IMR-90 (cell line): ENCODE measurements at regions not wholly inside any gene's neighbourhood (a gene's known extent, or its start where the extent isn't known, plus 50 kb on each side); places are given as distances from the start of the nearest gene placed in this dataset.

Experiments used
- ATAC-seq: fragments of 200-7000 bp; cut with Tn5 transposase; 2 replicates; pipeline ENCODE4 v1.9.1; 2020; ENCODE audit warnings: low read depth, mild to moderate bottlenecking, moderate library complexity
- BruUV-seq: library from RNA; stranded (reverse); fragments of 400-500 nt; replicated peaks from 2 replicates; lab custom pipeline; 2021; lab: Mats Ljungman, UMichigan
- CTCF ChIA-PET: fragments of 300-600 bp; formaldehyde crosslinking; extraction: SDS; loops from one replicate; lab custom pipeline; 2021; ENCODE audit warnings: antibody characterized with exemption; lab: Yijun Ruan, JAX
- POLR2A ChIA-PET: fragments of 300-600 bp; sonication (Branson Sonifier 250); formaldehyde crosslinking; loops from one replicate; lab custom pipeline; 2022; ENCODE audit warnings: antibody characterized with exemption; ENCODE audit not compliant: unreplicated experiment; lab: Charles Lee
- DNase-seq: peaks from one replicate; pipeline ENCODE4 v3.0.0; 2013
- H2AFZ ChIP-seq: replicated peaks from 2 replicates; pipeline ENCODE3; 2013; ENCODE audit warnings: low read length, mild to moderate bottlenecking; ENCODE audit not compliant: poor library complexity
- H2AK5ac ChIP-seq: 2 replicates; pipeline ENCODE4 v1.6.1; 2013; ENCODE audit warnings: low read depth, low read length, inconsistent platforms
- H2AK9ac ChIP-seq: replicated peaks from 2 replicates; pipeline ENCODE3; 2013; ENCODE audit warnings: mild to moderate bottlenecking, low read depth, low read length, moderate library complexity; ENCODE audit not compliant: poor library complexity
- H2BK120ac ChIP-seq: 2 replicates; pipeline ENCODE4 v1.6.1; 2013; ENCODE audit warnings: low read depth, low read length, inconsistent platforms
- H2BK15ac ChIP-seq: 3 replicates; pipeline ENCODE4 v1.6.1; 2013; ENCODE audit warnings: low read depth, low read length, inconsistent platforms
- H2BK20ac ChIP-seq: 2 replicates; pipeline ENCODE4 v1.6.1; 2013; ENCODE audit warnings: low read depth, mild to moderate bottlenecking, inconsistent platforms, low read length, moderate library complexity
- H2BK5ac ChIP-seq: 2 replicates; pipeline ENCODE4 v1.6.1; 2013; ENCODE audit warnings: mild to moderate bottlenecking, low read depth, low read length, inconsistent platforms; ENCODE audit not compliant: poor library complexity, severe bottlenecking
- H3K14ac ChIP-seq: replicated peaks from 2 replicates; pipeline ENCODE4 v1.6.1; 2013; ENCODE audit warnings: low read depth, low read length, inconsistent platforms
- H3K18ac ChIP-seq: 2 replicates; pipeline ENCODE4 v1.6.1; 2013; ENCODE audit warnings: low read depth, low read length, control low read depth
- H3K23ac ChIP-seq: 2 replicates; pipeline ENCODE4 v1.6.1; 2013; ENCODE audit warnings: low read depth, low read length, inconsistent platforms
- H3K27ac ChIP-seq: 2 replicates; pipeline ENCODE4 v1.5.1; 2013; ENCODE audit warnings: mild to moderate bottlenecking, control low read depth, low read length; ENCODE audit not compliant: insufficient read depth
- H3K27me3 ChIP-seq: 2 replicates; pipeline ENCODE4 v1.6.1; 2013; ENCODE audit warnings: low read length; ENCODE audit not compliant: control insufficient read depth, insufficient read depth
- H3K36me3 ChIP-seq: 2 replicates; pipeline ENCODE4 v1.6.1; 2013; ENCODE audit warnings: low read length, mixed read lengths; ENCODE audit not compliant: control insufficient read depth, insufficient read depth
- H3K4ac ChIP-seq: 2 replicates; pipeline ENCODE4 v1.6.1; 2013; ENCODE audit warnings: low read depth, low read length, inconsistent platforms
- H3K4me1 ChIP-seq: 2 replicates; pipeline ENCODE4 v1.6.1; 2013; ENCODE audit warnings: low read length, mixed read lengths; ENCODE audit not compliant: control insufficient read depth, insufficient read depth
- H3K4me2 ChIP-seq: 2 replicates; pipeline ENCODE4 v1.6.1; 2013; ENCODE audit warnings: low read depth, mild to moderate bottlenecking, control low read depth, low read length, moderate library complexity
- H3K4me3 ChIP-seq: 2 replicates; pipeline ENCODE4 v1.5.1; 2013; ENCODE audit warnings: low read depth, mild to moderate bottlenecking, control low read depth, low read length, moderate library complexity; ENCODE audit not compliant: insufficient read depth
- H3K56ac ChIP-seq: 2 replicates; pipeline ENCODE4 v1.6.1; 2013; ENCODE audit warnings: low read length, inconsistent platforms; ENCODE audit not compliant: insufficient read depth; ENCODE audit errors: extremely low read depth
- H3K79me1 ChIP-seq, 2 experiments: 2 replicates each; pipeline ENCODE4 v1.6.1; 2013; ENCODE audit warnings: low read length in 2 of 2, inconsistent platforms in 1 of 2, low read depth in 1 of 2
- H3K9ac ChIP-seq: 2 replicates; pipeline ENCODE4 v1.6.1; 2013; ENCODE audit warnings: low read depth, low read length, control low read depth
- H3K9me1 ChIP-seq: 2 replicates; pipeline ENCODE4 v1.6.1; 2013; ENCODE audit warnings: low read length, inconsistent platforms; ENCODE audit not compliant: insufficient read depth
- H3K9me3 ChIP-seq: 2 replicates; pipeline ENCODE4 v1.6.1; 2013; ENCODE audit warnings: low read length; ENCODE audit not compliant: control insufficient read depth, insufficient read depth
- H4K20me1 ChIP-seq: 2 replicates; pipeline ENCODE4 v1.6.1; 2013; ENCODE audit warnings: low read length, inconsistent platforms; ENCODE audit not compliant: insufficient read depth
- H4K5ac ChIP-seq: 2 replicates; pipeline ENCODE4 v1.6.1; 2013; ENCODE audit warnings: mild to moderate bottlenecking, low read depth, low read length, control low read depth
- H4K8ac ChIP-seq, 2 experiments: 2 replicates each; pipeline ENCODE4 v1.6.1; 2013; ENCODE audit warnings: low read depth in 2 of 2, low read length in 2 of 2, control low read depth in 1 of 2, inconsistent platforms in 1 of 2
- H4K91ac ChIP-seq: 2 replicates; pipeline ENCODE4 v1.6.1; 2013; ENCODE audit warnings: low read depth, low read length, inconsistent platforms; ENCODE audit not compliant: insufficient read depth
- MAZ ChIP-seq: IDR thresholded peaks from 2 replicates; pipeline ENCODE4 v1.6.1; 2012; ENCODE audit warnings: low read depth, mild to moderate bottlenecking, low read length, improper control_type of control experiment, moderate library complexity, borderline replicate concordance
- RAD21 ChIP-seq: IDR thresholded peaks from 2 replicates; pipeline ENCODE4 v1.6.1; 2012; ENCODE audit warnings: low read length, improper control_type of control experiment
- RCOR1 ChIP-seq: IDR thresholded peaks from 2 replicates; pipeline ENCODE4 v1.6.1; 2012; ENCODE audit warnings: mild to moderate bottlenecking, low read length, improper control_type of control experiment; ENCODE audit not compliant: insufficient replicate concordance
- RFX5 ChIP-seq: IDR thresholded peaks from 2 replicates; pipeline ENCODE4 v1.8.0; 2012; ENCODE audit warnings: low read depth, mild to moderate bottlenecking, low read length, moderate library complexity
- WGBS, 2 experiments: methylation state at CpG; one replicate each; pipeline versions ENCODE4 v1.1.5 to v1.1.7; 2013; ENCODE audit warnings: missing lambda C conversion rate in 2 of 2; ENCODE audit not compliant: insufficient read length in 1 of 2; ENCODE audit errors: extremely low coverage in 2 of 2; 5-methylcytosine and 5-hydroxymethylcytosine counted together
- dilution Hi-C: fragments of 300-500 bp; cut with HindIII; formaldehyde crosslinking; loops from one replicate; pipeline ENCODE4 v1.14.3; 2018; ENCODE audit warnings: low sequenced_read_pairs; ENCODE audit not compliant: unreplicated experiment
- in situ Hi-C: fragments of 300-500 bp; cut with MboI; formaldehyde crosslinking; loops from 3 replicates; pipeline ENCODE4 v1.14.3; 2019; ENCODE audit warnings: low sequenced_read_pairs, inconsistent platforms, mixed read lengths
- intact Hi-C: fragments of 100-400 bp; cut with micrococcal nuclease; formaldehyde crosslinking; loops from 2 replicates; pipeline ENCODE4 v1.10.0; 2022

DNA sequence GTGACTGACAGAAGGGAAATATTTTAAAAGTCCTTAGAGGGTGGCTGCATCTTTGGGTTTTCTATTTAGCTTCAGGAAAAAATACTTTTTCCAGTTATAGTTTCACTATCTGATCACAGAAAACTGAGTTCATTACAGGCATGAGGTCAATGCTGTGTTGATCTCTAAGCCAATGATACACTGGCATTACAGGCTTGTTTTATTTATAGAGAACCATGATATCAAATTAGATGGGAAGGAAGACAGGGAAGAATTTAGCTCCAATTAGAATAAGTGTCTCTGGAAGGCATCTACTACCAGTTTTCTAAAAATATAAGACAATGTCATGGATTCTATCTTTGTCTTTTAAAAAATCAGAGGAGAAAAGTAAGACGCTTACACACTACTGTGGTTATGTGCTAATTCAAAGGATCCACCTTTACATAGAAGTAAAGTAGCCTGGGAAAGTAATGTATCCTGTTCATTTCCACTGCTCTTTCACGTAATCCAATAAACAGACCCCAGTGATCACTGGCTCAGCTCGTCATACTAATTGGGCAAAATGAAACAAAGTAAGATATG, 344.5 kb upstream of the PPARGC1A start:
- H3K27ac ChIP-seq = no peak overlapping the region
- H3K79me1 ChIP-seq = no peaks in the 10 kb centered on the region
- no peak overlapping the region for H4K91ac ChIP-seq
- no peak overlapping the region for H4K8ac ChIP-seq
- in situ Hi-C loops = no loop called here
- no peak overlapping the region for H3K4ac ChIP-seq
- TF ChIP-seq MAZ (no peak), RAD21 (no peak), RCOR1 (no peak), RFX5 (no peak)
- H3K9me3 ChIP-seq = no peaks in the 10 kb centered on the region
- WGBS, 2 experiments = no CpG with 5 or more reads among the region's 3 CpGs
- DNase-seq (no peak), ATAC-seq (no peak)
- H3K4me3 ChIP-seq = no peak overlapping the region
- H2BK15ac ChIP-seq = no peak overlapping the region
- no peak overlapping the region for H3K23ac ChIP-seq
- H2BK5ac ChIP-seq = no peak overlapping the region
- H2AFZ ChIP-seq = no peak overlapping the region
- H3K9ac ChIP-seq = no peak overlapping the region
- H2AK9ac ChIP-seq = no peak overlapping the region
- no peak overlapping the region for H3K56ac ChIP-seq
- no peak overlapping the region for H3K14ac ChIP-seq
- no peaks in the 10 kb centered on the region for H3K36me3 ChIP-seq
- H4K5ac ChIP-seq = no peak overlapping the region
- H3K27me3 ChIP-seq = no peaks in the 10 kb centered on the region
- ChIA-PET CTCF (interaction anchor here (0.6 kb wide), 1 partner anchor 39 kb away, joined by 5 read pairs; no protein-coding TSS in a partner anchor), POLR2A (no interaction called here)
- H3K9me1 ChIP-seq = no peaks in the 10 kb centered on the region
- no peak overlapping the region for H2BK20ac ChIP-seq
- BruUV-seq = no TSS peak
- H4K20me1 ChIP-seq = no peaks in the 10 kb centered on the region
- no peak overlapping the region for H2AK5ac ChIP-seq
- dilution Hi-C loops = no loop called here
- H3K4me2 ChIP-seq = no peak overlapping the region
- no peak overlapping the region for H3K18ac ChIP-seq
- no peak overlapping the region for H2BK120ac ChIP-seq
- intact Hi-C loops = no loop called here
- peaks cover 5% of the 10 kb centered on the region; the same call in 1 of the 2 replicates for H3K4me1 ChIP-seq
